Stimulated activated CD4-positive, alpha-beta T cell treated with anti-CD3 and anti-CD28 coated beads, Interleukin-12 subunit alpha, Interleukin-12 subunit beta, amount 100 ng/mL, for 48 hours (primary cell): ENCODE measurements at regions not wholly inside any gene's neighbourhood (a gene's known extent, or its start where the extent isn't known, plus 50 kb on each side); places are given as distances from the start of the nearest gene placed in this dataset.
A peak's percentile ranks its signal among the peaks of the same experiment; 100 is the strongest.
"Not testable (repeated sequence)": the region's sequence is repeated elsewhere in the genome, so short reads cannot be mapped to it uniquely, and the experiment has no call there.

Experiments
- DNase-seq, 3 donors: peaks; one replicate each; pipeline ENCODE4 v3.0.0-alpha.2; 2020; ENCODE audit warnings: low read depth in 2 of 3, low spot score in 1 of 3

DNA sequence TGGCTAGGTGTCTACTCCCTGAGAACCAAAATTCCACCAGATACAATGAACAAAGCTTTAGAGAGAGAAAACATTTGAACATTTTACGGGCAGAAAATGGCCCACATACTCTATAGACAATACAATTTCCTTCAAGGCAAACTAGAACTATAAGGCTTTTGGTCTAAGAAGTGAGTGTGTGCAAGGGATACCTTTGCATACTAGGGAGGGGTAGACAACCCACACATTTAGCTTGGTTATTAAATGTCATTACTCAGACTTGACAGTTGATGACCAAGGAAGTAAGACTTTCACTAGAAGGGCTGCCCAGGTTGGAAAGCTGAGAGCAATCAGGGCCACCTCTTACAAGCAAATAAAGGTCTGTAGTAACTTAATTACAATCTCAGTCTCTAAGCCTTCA, 64.0 kb upstream of the PLEKHM1 start:
- DNase-seq = not testable (repeated sequence)

DNA sequence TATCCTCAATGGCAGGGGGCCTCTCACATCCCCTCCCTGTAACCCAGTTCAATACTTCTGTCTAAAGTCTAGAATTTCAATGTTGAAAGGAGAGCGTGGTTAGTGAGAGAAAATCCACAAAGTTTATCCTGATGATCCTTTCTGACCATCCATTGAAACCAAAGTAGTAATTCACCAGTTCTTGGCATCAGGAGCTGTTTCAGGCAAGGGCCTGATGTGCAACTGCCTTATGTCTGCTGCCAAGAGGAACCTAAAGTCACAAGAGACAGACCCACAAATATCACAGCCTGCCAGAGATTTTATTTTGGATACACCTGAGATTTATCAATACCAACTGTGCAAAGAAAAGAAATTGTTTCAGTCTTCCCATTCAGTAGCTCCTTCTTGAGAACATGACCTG, 68.3 kb upstream of the PLEKHM1 start:
- DNase-seq = not testable (repeated sequence)

DNA sequence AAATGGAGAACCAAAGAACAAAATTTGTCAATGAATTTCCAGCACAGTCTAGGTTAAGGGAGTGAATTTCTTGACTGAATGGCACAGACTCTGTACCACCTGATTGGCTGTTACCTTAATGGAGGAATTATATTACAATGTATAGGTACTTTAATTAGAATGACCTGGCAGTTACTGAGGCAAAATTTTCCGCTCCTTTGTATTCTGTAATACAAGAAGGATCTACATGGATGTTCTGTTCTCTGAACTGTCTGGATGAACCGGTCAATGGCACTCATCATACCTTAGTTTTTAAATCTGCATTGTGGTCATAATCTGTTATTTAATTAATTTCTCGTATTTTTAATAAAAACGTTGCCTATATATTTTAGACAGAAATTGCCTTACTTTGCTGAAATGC, 72.3 kb upstream of the PLEKHM1 start:
- DNase-seq = not testable (repeated sequence)

DNA sequence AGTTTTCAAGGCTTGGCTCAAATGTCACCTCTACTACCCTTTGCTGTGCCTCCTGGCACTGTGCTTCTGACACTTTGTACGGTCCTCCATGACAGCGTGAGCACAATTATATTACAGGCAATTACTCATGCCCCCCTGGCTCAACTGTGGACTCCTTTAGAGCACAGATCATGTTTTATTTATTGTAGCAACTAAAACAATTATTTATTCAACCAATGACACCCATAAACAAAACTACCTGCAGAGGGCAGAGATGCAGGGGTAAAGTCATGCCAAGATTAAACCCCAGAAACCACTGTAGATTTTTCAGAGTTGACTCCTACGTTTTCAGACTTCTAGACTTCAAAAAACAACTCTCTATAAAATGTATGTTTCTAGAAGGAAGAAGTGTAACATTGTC, 72.8 kb upstream of the PLEKHM1 start:
- not testable (repeated sequence) for DNase-seq

DNA sequence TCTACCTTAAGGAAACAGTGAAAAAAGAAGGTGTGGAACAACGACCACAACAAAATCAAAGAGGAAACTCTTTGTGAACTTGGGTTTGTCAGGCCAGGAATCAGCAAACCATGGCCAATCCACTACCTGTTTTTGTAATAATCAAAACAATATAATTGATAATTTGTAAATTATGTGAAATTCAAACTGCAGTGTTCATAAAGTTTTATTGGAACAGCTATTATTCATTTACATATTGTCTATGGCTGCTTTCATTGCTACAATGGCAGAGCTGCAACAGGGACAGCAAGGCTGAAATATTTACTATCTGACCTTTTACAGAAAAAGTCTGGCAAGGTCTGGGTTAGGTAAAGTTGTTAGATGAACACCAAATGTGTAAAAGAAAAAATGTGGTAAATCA, 77.8 kb upstream of the PLEKHM1 start:
- not testable (repeated sequence) for DNase-seq

DNA sequence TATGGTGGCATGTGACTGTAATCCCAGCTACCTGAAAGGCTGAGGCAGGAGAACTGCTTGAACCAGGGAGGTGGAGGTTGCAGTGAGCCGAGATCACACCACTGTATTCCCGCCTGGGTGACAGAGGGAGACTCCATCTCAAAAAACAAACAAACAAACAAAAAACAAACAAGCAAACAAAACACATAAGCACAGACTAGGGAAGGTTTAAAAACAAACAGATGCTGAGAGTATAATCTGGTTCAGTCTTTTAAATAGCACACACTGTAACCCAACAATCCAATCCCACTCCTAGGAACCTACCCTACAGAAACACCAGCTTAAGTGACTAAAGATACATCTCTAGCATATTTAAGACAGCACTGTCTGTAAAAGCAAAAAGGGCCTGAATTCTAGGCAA, 82.8 kb upstream of the PLEKHM1 start:
- DNase-seq = not testable (repeated sequence)

DNA sequence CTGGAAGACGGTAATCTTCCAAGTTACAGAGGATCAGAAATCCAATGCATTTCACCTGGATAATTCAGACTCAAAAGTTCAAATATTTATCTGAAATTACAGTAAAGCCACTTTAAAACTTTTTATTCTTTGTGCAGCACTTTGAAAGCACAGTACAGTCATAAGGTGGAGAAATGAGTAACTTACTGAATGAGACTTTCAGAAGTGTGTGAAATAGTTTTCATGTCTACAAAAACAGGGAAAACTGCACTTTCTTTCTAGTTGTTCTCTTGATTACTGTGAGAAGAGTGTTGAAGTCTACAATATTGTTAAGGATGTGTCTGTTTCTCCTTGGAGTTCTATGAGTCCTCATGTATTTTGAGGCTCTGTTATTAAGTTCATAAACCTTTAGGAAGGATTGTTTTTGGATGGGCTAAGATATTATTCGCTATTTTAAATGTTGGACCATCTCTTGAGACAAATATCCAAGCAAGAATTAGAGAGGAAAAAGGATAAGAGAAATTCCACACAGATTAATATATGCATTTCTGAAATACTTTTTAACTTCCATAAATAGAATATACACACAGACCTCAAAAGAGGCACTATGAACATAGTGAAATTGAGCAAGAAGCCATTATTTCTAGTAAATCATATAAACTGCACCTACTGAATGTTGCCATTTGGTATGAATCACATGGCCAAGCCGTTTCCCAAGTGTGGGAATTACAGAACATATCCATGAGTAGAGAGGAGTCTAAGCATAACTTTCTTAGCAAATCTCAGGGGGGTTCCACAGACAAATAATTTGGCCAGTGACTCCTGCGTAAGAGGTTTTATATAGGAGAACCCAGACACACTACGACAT, 83.6 kb upstream of the PLEKHM1 start:
- no peak for DNase-seq

DNA sequence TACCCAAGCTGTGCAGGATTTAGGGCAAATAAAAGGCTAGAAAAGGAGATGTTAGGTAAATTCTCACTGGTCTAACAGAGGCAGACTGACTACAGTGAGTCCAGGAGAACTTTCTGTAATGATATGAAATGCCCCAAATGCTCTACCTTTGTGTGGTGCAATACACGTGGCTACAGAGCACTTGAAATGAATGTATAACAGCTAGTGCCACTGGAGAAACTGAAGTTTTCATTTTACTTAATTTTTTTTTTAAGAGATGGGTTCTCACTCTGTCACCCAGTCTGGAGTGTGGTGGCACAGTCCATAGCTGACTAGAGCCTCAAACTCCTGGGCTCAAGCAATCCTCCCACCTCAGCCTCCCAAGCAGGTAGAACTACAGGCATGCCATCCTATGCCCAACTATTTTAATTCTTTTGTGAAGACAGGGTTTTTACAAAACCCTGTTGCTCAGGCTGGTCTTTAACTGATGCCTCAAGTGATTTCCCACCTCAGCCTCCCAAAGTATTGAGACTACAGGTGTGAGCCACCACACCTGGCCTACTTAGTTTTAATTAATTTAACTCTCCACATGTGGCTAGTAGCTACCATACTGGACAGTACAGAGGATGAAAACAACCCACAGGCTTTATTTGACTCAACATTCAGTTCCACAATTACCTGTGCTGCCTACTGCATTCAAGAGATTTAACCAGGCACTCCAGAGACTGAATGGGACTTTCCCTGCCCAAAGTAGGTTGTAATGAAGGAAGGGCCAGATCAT, 84.8 kb upstream of the PLEKHM1 start:
- DNase-seq = no peak

DNA sequence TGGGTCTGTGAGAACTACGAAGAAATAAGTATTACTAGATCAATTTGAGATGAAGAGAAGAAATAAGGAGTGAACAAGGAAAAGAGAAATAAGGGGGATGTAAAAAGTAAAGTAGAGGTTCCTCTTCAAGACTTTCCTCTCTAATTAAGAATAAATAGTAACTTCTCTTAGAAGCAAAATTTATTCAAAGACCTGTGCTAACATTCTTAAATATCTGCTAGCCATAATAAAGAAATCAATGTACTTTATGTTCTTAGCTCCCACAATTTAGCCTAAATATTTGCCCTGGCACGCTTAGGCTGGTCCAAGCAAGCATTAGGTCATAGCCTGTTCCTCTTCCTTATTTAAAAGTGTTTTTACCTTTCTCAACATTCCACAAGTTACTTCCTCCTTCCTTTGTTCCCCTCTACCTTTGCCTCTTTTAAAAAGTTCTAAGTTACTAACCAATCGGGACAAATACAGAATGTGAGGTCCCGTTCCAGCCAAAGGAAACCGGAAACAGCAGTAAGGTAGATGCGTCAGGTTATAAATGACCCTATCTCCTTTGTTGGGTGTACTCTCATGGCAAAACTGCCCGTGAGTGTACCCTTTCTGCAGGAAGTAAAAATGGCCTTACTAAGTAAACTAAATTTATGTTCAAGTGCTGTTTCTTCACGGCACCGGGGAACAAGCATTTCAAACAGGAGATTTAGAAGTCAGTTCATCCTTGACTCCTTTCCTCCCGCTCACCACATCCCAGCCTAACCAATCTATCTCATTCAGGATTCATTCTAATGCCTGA, 86.2 kb upstream of the PLEKHM1 start:
- DNase-seq = not testable (repeated sequence)

DNA sequence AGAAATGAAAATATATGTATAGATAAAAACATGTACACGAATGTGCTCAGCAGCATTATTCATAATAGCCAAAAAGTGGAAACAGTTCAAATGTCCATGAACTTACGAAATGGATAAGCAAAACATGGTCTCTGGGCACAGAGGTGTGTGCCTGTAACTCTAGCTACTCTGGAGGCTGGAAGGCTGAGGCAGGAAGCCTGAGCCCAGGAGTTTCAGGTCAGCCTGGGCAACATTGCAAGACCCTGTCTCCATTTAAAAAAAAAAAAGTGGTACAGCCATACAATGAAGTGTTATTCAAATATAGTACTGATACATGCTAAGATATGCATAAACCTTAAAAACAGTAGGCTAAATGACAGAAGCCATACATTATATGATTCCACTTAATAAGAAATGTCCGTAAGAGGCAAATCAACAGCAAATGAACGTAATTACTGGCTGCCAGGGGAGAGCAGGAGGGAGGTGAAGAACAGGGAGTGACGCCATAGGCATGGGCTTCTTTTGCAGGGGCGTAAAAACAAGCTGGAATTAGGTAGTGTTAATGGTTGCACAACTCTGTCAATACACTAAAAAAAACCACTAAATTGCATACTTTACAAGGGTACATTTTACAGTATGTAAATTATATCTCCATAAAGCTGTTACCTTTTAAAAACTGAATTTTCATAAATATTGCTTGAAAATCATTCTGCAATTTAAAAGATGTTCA, 87.2 kb upstream of the PLEKHM1 start:
- DNase-seq = no peak

DNA sequence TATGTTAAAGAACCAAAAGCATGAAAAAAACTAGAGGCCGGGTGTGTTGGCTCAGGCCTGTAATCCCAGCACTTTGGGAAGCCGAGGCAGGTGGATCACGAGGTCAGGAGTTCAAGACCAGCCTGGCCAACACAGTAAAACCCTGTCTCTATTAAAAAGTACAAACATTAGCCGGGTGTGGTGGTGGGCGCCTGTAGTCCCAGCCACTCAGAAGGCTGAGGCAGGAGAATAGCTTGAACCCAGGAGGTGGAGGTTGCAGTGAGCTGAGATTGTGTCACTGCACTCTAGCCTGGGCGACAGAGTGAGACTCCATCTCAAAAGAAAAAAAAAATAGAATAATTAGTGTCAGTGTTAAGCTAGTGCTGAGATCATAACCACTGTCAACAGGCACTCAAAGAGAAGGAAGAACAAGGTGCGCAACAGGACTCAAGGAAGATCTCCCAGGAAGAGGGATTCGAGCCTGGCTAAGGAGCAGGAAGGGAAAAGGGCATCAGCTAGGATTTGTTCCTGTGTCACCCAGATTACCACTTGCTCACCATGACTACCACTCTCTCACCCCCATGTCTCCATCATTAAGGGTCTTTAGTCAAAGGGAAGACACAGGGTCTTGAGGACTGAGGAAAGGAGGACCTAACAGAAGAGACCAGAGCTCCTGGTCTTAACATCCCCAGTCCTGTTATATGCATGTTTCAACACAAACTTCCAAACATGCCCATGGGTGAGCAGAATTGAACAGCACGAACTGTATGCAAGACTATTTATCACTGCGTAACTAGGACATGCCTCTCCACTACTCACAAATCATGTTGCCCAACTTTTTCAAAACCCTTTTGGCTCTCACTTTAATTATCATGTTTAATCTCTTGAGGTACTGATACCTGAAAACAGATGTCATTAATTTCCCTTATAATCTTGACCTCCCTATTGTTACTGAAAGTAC, 88.3 kb upstream of the PLEKHM1 start:
- no peak for DNase-seq

DNA sequence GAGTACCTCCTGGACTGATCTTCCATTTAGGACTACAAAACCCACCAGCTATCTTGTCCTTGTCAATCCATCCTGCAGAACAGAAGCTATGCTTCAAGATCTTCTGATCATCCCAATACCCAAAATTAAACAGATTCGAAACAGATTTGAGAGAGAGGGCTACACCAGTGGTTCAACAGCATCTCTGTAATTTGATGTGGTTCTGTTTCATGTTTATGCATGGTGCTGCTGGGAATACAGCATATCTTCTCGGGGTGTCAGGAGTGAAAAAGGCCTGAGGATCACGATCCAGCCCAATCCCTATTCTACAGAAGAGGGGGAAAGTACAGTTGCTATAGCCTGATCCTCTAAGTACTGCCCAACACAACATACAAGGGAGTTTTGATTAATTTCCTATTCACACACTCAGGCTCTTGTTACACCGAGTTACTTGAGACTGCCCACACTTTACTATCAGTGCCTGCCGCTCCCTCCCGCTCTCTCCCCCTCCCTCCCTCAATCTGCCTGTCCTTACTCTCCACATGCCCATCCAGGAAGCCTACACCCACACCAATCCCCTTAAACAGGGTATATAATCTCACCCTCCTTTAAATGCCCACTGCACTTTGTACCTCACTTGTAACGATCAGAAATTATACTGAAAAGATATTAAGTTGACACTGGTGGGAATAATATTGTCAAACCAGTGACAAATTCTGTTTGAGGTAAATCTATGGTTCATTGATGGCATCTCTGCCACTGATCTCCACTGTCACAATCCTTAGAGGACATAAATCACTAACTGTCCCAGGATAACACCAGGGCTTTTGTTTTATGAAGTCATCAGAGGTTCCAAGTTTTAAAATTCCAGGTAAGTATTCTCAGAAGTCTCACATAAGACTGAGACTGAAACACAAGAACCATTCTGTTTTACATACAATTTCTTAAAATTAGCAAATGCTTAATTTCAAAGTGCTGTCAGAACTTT, 89.3 kb upstream of the PLEKHM1 start:
- no peak for DNase-seq

DNA sequence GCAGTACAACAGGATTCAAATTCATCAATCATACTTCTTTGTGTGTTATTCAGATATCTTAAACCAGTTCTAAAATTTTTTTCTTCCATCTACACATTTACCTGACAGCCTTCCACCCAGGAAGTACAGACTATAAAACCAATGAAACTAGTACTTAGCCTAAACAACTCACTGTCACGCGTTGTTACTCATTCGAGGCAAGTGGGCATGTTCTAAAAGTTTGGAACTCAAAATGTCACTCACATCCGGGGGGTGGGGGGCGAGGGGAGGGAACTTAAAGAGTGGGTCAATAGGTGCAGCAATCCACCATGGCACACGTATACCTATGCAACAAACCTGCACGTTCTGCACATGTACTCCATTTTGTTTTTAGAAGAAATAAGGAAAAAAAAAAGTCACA, 90.4 kb upstream of the PLEKHM1 start:
- no peak for DNase-seq

DNA sequence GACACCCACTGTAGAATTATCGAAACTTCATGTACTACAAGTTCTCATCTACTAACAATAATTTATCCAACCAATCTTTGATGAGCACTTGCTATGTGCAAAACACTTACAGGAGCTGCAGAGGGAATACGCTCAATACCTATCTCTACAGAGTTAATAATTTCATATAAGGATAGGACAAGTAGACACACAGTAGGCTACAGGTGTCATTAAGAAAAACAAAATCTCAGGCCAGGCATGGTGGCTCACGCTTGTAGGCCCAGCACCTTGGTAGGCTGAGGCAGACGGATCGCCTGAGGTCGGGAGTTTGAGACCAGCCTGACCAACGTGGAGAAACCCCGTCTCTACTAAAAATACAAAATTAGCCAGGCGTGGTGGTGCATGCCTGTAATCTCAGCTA, 91.3 kb upstream of the PLEKHM1 start:
- DNase-seq = no peak

DNA sequence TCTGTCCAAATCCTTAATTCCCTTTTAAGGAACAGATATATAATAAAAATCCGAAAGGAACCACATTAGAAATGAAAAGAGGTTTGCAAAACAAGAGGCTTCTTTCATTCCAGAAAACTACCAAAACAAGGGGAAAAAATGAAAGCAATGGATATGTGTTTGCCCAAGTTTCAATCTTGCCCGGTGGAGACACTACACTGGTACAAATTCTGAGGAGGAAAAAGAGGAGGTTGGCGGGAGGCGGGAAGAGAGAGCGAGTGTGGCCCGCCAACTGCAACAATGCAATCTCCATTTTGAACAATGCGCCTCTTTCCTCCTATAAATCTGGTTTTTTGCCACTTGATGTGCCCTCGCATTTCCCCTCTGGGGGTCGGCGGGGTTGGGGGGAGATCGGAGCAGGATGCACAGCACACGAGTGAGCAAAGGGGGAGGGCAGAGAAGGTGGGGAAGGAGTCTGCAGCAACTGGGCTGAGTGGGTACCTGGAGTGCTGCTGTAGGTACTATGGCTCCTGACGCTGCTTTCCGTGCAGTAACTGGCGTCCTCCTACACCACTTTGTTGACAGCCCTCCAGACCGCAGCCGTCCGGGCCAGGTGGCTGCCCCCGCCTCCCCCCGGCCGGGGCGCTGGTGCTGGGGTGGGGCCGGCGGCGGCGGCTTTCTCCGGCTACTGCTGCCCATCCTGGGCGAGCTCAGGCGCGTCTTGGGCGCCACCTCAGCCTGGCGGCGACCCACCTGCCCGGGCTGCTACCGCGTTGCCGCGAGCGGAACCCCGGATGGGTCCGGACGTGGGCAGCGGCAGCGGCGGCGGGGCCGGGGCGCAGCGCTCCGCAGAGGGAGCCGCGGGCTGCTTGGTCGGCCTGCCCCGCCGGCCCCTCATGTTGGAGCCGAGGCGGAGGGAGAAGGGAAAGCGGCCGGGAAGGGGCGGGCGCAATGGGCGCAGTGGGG, 93.8 kb upstream of the PLEKHM1 start:
- DNase-seq = peak; percentile 34 to 60 (median 48)

DNA sequence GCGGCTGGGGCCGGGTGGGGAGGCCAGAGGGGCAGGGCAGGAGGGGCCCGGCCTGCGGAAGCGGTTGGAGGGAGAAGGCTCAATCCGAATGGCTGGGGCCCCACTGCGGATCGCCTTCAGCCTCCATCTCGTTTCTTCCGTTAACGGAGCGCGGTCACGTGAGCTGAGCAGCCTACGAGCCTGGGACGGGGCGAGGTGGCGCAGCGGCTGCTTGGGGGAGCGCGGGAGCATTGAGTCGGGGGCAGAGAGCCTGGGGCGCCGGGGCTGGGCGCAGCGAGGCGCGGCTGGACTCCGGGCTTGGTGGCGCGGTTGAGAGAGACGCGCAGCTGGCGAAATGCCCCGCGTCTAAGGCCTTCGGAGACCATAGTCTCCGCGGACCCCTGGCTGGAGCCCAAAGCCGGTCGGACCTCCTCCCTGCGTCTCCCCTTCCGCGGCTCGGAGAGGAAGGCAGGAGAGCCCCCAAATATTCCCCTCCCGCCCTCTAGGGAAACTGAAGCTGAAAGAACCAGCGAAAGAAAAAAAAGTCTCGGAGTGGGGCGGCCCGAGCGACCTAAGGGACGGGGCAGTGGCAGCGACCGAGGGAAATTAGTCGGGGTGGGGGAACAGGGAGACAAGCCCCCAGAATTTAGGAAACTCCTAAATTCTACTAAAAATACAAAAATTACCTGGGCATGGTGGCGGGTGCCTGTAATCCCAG, 94.7 kb upstream of the PLEKHM1 start:
- peak; percentile 75 to 85 (median 78) for DNase-seq
